ENCODE measurements at regions not wholly inside any gene's neighbourhood (a gene's known extent, or its start where the extent isn't known, plus 50 kb on each side); places are given as distances from the start of the nearest gene placed in this dataset.

DNA sequence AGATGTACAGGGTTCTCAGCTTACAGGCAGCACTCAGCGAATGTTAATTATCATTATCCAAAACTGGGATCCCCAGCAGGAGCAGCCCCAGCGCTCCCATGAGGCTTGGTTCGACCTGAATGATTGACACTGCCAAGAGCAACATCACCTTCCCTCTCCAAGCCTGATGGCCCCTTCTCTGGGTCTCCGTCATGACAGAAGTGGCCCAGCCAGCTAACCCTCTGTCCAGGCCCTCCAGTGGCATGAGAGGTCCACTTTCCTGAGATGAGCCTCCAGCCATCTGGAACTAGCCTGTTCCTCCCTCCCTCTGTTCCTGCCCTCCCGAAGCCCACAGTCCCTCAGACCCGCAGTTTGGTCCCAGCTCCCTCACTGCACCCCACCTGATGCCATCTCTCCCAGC is 97.0 kb upstream of the RAB6C start:
- DNase-seq (ENCODE audit: low read depth) = no peak
- no peak overlapping the region for H3K4me3 ChIP-seq (ENCODE audit: low read depth, low read length)
- TF ChIP-seq, protein P1, sequence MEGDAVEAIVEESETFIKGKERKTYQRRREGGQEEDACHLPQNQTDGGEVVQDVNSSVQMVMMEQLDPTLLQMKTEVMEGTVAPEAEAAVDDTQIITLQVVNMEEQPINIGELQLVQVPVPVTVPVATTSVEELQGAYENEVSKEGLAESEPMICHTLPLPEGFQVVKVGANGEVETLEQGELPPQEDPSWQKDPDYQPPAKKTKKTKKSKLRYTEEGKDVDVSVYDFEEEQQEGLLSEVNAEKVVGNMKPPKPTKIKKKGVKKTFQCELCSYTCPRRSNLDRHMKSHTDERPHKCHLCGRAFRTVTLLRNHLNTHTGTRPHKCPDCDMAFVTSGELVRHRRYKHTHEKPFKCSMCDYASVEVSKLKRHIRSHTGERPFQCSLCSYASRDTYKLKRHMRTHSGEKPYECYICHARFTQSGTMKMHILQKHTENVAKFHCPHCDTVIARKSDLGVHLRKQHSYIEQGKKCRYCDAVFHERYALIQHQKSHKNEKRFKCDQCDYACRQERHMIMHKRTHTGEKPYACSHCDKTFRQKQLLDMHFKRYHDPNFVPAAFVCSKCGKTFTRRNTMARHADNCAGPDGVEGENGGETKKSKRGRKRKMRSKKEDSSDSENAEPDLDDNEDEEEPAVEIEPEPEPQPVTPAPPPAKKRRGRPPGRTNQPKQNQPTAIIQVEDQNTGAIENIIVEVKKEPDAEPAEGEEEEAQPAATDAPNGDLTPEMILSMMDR (IDR thresholded peaks at IDR 0.05; ENCODE audit: insufficient read depth, low read depth, low read length) = no peak

DNA sequence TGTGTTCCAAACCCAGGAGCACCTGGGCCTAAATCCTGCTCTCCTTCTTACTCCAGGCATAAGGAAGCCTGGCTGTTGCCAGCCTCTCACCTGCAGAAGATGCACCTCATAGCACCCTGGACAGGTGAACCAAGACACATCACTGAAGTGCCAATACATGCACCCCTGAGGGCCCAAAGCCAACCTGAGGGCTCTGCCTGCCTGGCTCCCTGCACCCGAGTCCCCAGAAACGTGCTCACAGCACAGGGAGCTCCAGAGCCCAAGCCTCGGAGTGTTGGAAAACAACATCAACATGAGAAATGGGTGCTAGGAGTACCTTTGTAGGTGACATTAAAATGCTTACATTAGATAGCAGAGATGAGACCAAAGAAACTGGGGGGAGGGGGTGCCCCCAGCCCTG is 96.3 kb upstream of the RAB6C start:
- DNase-seq (ENCODE audit: low read depth) = no peak
- H3K4me3 ChIP-seq (ENCODE audit: low read depth, low read length) = no peak overlapping the region
- TF ChIP-seq, protein P1 (IDR thresholded peaks at IDR 0.05; ENCODE audit: insufficient read depth, low read depth, low read length) = no peak

DNA sequence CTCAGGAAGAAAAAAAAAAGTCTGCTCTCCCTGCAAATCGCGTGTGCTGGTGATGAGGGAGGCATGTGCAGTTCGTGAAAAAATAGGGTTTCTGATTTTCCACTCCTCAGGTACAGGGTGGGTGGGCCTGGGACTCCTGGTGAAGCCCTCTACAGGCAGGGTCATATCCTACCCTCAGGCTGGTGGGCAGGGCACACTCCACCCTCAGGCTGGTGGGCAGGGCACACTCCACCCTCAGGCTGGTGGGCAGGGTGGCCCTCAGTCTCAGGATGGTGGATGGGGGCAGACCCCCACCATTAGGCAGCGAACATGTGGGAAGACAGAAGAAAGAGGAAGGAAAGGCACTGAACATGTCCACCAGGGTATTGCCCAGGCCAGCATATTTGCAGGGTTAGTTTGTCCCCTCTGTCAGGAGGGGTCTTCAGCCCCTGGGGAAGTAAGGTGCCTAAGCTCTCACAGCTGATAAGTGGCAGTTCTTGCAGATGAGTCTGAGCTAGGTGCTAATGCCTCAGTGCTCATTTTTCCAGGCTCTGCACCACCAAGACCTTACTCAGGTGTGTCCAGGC is 95.2 kb upstream of the RAB6C start:
- no peak for DNase-seq (ENCODE audit: low read depth)
- TF ChIP-seq, protein P1 (IDR thresholded peaks at IDR 0.05; ENCODE audit: insufficient read depth, low read depth, low read length) = no peak
- no peak overlapping the region for H3K4me3 ChIP-seq (ENCODE audit: low read depth, low read length)

DNA sequence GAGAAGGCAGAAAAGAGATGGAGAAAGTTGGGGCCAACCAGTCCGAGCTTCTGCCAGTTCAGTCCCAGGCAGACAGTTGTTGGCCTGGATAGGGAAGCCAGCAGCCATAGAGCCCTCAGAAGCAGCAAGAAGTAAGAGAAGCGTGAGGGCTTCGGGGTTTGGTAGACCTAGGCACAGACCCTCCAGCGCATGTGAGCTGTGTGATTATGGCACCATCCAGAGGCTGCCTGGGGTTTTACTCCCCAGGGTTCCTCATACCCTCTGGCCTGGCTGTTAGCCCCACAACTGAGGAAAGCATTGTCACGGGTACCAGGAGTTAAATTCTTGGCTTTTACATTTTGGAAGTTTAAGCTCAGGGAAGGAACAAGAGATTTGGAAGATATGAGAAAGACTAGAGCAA is 93.7 kb upstream of the RAB6C start:
- no peak overlapping the region for H3K4me3 ChIP-seq (ENCODE audit: low read depth, low read length)
- TF ChIP-seq, protein P1 (IDR thresholded peaks at IDR 0.05; ENCODE audit: insufficient read depth, low read depth, low read length) = no peak
- no peak for DNase-seq (ENCODE audit: low read depth)

DNA sequence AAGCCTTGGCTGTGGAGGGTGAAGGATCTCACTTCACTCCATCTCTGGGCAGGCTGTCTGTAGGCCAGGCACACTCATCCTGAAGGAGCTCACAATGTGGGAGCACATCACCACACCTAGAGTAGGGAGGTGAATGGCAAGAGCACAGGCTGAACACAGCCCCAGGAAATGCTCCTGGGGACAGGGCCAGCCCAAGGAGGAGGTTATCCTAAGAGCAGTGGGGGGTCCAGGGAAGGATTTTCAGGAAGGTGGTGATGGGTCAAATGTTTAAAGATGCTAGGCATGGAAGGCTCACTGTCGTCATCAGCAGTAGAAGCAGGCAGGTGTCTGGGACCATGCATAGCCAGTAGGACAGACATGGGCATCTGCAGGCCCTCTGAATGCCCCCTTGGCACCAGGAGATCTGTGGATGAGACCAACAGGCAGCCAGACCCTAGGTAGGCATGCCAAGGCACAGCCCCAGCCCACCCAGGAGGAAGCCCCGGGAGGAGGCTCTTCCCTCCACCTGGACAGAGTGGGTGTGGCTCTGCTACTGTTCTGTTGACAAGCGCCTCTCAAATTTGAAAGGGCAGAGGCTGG is 91.7 kb upstream of the RAB6C start:
- no peak for DNase-seq (ENCODE audit: low read depth)
- TF ChIP-seq, protein P1 (IDR thresholded peaks at IDR 0.05; ENCODE audit: insufficient read depth, low read depth, low read length) = no peak
- H3K4me3 ChIP-seq (ENCODE audit: low read depth, low read length) = no peak overlapping the region

DNA sequence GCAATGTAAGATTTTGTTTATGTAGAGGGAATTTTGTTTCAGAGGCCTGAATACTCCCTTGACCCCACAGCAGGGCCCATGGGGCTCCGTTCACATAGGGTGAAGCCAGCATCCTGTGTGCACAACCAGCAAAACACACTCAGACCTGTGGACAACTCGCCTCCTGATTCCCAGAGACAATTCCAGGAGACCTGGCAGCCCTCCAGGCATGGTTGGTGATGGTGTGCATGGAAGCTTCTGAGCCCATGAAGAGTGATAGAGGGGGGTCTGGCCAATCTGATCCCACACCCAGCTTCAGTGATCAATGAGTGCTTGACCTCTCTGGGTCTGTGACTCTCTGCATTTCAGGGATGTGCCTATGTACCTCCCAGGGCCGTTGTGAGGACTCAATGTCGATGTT is 91.0 kb upstream of the RAB6C start:
- DNase-seq (ENCODE audit: low read depth) = no peak
- no peak overlapping the region for H3K4me3 ChIP-seq (ENCODE audit: low read depth, low read length)
- TF ChIP-seq, protein P1 (IDR thresholded peaks at IDR 0.05; ENCODE audit: insufficient read depth, low read depth, low read length) = no peak

DNA sequence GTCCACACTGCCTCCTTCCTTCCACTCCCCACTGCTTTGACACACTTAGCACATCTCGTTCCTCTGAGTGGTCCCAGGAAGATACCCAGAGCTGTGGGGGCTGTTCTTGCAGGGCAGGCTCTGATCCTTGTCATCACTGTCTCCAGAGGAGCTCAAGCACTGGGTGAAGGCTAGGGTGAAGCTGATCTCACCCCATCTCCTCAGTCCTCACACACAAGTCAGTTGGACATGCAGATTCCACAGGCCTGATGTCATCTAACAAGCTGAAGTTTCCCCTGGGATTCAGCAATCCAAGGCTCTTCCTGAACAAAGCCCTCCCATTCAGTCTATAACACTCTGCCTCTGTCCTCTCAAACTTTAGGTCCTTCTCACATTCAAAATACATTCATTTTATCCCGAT is 90.6 kb upstream of the RAB6C start:
- DNase-seq (ENCODE audit: low read depth) = no peak
- no peak overlapping the region for H3K4me3 ChIP-seq (ENCODE audit: low read depth, low read length)
- TF ChIP-seq, protein P1 (IDR thresholded peaks at IDR 0.05; ENCODE audit: insufficient read depth, low read depth, low read length) = no peak

Measured in fibroblast of villous mesenchyme (primary cell).